ENCODE measurements at regions not wholly inside any gene's neighbourhood (a gene's known extent, or its start where the extent isn't known, plus 50 kb on each side); places are given as distances from the start of the nearest gene placed in this dataset.

- TF ChIP-seq CTCF (conservative IDR thresholded peaks at IDR 0.05; ENCODE audit: low read length), result no peak
- no peak for TF ChIP-seq EZH2phosphoT487 (IDR thresholded peaks at IDR 0.05; ENCODE audit: borderline replicate concordance, low read depth, low read length)
Measured at GRCh38 chr2:167318581-167318980, 430.3 kb downstream of the XIRP2 start.
